HG03432 (cell line): ENCODE measurements at regions not wholly inside any gene's neighbourhood (a gene's known extent, or its start where the extent isn't known, plus 50 kb on each side); places are given as distances from the start of the nearest gene placed in this dataset.
A peak's percentile ranks its signal among the peaks of the same experiment; 100 is the strongest.

Experiments
- ATAC-seq: cut with Tn5 transposase; IDR thresholded peaks from one replicate; pipeline ENCODE4 v1.9.1; 2021; ENCODE audit warnings: mild to moderate bottlenecking, moderate library complexity; ENCODE audit not compliant: unreplicated experiment

- no peak for ATAC-seq
These were observed 165.0 kb downstream of the HEPH start for GRCh38 chrX:66328950-66329596.

- no peak for ATAC-seq
These were observed 196.8 kb downstream of the HEPH start for GRCh38 chrX:66360894-66361293.

DNA sequence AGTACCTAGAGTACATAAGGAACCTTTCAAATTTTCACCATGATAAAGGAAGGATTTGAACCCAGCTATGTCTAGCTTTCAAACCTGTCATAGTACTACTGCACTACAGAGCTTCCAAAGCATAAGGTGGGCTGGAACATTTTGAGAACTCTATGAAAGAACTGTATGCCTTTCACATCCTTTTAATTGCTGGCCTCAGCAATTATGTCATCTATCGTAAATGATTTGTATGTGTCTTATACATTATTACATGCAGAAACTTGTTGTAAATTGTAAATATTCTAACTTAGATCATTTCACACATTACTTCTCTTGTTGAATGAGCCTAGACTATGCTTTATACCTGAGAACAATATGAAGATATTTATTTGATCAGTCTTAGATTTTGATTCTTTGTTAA, 220.7 kb downstream of the HEPH start:
- ATAC-seq: no peak

DNA sequence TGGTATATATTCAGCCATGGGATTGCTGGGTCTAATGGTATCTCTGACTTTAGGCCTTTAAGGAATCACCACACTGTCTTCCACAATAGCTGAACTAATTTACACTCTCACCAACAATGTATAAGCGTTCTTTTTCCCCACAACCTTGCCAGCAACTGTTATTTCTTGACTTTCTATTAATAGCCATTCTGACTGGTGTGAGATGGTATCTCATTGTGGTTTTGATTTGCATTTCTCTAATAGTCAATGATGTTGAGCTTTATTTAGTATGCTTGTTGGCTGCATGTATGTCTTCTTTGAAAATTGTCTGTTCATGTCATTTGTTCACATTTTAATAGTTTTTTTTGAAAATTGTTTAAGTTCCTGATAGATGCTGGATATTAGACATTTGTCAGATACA, 235.2 kb downstream of the HEPH start:
- peak; percentile 57 for ATAC-seq

DNA sequence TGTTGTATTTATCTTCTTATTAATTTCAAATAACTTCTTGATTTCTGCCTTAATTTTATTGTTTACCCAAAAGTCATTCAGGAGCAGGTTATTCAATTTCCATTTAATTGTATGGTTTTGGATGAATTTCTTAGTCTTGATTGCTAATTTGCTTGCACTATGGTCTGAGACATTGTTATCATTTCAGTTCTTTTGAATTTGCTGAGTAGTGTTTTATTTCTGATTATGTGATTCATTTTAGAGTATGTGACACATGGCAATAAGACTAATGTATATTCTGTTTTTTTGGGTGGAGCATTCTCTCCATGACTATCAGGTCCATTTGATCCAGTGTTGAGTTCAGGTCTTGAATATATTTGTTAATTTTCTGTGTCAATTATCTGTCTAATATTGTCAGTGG, 236.7 kb downstream of the EDA2R start:
- no peak for ATAC-seq

- peak; percentile 86 for ATAC-seq
These were observed 230.4 kb downstream of the EDA2R start for GRCh38 chrX:66408507-66408906.

DNA sequence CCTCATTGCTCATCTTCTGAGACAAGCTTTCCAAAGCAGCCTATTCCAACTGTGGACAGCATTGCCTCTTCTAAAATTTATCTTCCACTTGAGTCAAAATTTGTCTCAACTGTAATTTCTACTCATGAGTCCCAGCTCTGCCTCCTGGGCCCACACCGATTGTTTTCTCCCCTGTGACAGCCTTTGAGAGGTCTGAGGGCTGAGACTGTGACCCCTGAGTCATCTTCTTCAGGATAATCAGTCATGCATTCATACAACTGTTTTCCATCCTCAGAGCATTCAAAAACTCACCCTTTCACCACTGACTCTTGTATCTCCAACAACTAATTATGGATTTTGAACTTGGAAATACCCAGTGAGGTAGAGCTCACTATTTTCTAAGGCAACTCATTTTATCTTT, 228.1 kb downstream of the EDA2R start:
- no peak for ATAC-seq
